ENCODE measurements at regions not wholly inside any gene's neighbourhood (a gene's known extent, or its start where the extent isn't known, plus 50 kb on each side); places are given as distances from the start of the nearest gene placed in this dataset.

GRCh38 chr2:58414506-58414905 is 173.4 kb upstream of the FANCL start:
- Histone ChIP-seq H4K20me1 (ENCODE audit: insufficient read depth) (no peaks in the 10 kb centered on the region), H3F3A (ENCODE audit: insufficient read depth) (no peaks in the 10 kb centered on the region), H3K4me3 (no peak overlapping the region), H3K9me3 (ENCODE audit: low read depth) (no peaks in the 10 kb centered on the region), H3K79me2 (ENCODE audit: insufficient read depth) (no peaks in the 10 kb centered on the region), H3K9me2 (ENCODE audit: insufficient read depth) (no peaks in the 10 kb centered on the region), H3K4me1 (ENCODE audit: insufficient read depth) (no peaks in the 10 kb centered on the region), H3K27ac (no peak overlapping the region), H3K27me3 (replicated peaks; ENCODE audit: insufficient read depth) (no peaks in the 10 kb centered on the region), H2AFZ (no peak overlapping the region), H3K9ac (no peak overlapping the region), H3K36me3 (ENCODE audit: low read depth) (no peaks in the 10 kb centered on the region), H3K4me2 (ENCODE audit: unreplicated experiment) (no peak overlapping the region)
- 29 to 31% methylated on average over 2 of the region's 2 CpGs for WGBS, 2 experiments (ENCODE audit: low coverage in 1 of 2, low lambda C conversion rate in 2 of 2, missing lambda C conversion rate in 2 of 2)
- in situ Hi-C loops (cut with MboI), result no loop called here
- DNase-seq, result no peak
- TF ChIP-seq EZH2phosphoT487 (IDR thresholded peaks at IDR 0.05; ENCODE audit: insufficient read depth, low read depth) (no peak), EZH2 (IDR thresholded peaks at IDR 0.05; ENCODE audit: insufficient read depth, poor library complexity, severe bottlenecking) (no peak)

GRCh38 chr2:58410549-58410948 is 169.4 kb upstream of the FANCL start:
- Histone ChIP-seq H3K36me3 (ENCODE audit: low read depth) (no peaks in the 10 kb centered on the region), H3F3A (ENCODE audit: insufficient read depth) (no peaks in the 10 kb centered on the region), H3K4me1 (ENCODE audit: insufficient read depth) (no peaks in the 10 kb centered on the region), H4K20me1 (ENCODE audit: insufficient read depth) (no peaks in the 10 kb centered on the region), H3K9me3 (ENCODE audit: low read depth) (no peaks in the 10 kb centered on the region), H3K4me2 (ENCODE audit: unreplicated experiment) (no peak overlapping the region), H2AFZ (no peak overlapping the region), H3K9me2 (ENCODE audit: insufficient read depth) (no peaks in the 10 kb centered on the region), H3K27me3 (replicated peaks; ENCODE audit: insufficient read depth) (no peaks in the 10 kb centered on the region), H3K27ac (no peak overlapping the region), H3K9ac (no peak overlapping the region), H3K4me3 (no peak overlapping the region), H3K79me2 (ENCODE audit: insufficient read depth) (no peaks in the 10 kb centered on the region)
- 31 to 36% methylated on average over 2 of the region's 2 CpGs for WGBS, 2 experiments (ENCODE audit: low coverage in 1 of 2, low lambda C conversion rate in 2 of 2, missing lambda C conversion rate in 2 of 2)
- TF ChIP-seq EZH2phosphoT487 (IDR thresholded peaks at IDR 0.05; ENCODE audit: insufficient read depth, low read depth) (no peak), EZH2 (IDR thresholded peaks at IDR 0.05; ENCODE audit: insufficient read depth, poor library complexity, severe bottlenecking) (no peak)
- in situ Hi-C loops (cut with MboI), result no loop called here
- DNase-seq, result no peak

GRCh38 chr2:58407487-58407886 is 166.4 kb upstream of the FANCL start:
- Histone ChIP-seq H3K9me2 (ENCODE audit: insufficient read depth) (no peaks in the 10 kb centered on the region), H3K9ac (no peak overlapping the region), H3K9me3 (ENCODE audit: low read depth) (no peaks in the 10 kb centered on the region), H3K4me2 (ENCODE audit: unreplicated experiment) (no peak overlapping the region), H3K79me2 (ENCODE audit: insufficient read depth) (no peaks in the 10 kb centered on the region), H3K4me3 (no peak overlapping the region), H3F3A (ENCODE audit: insufficient read depth) (no peaks in the 10 kb centered on the region), H4K20me1 (ENCODE audit: insufficient read depth) (no peaks in the 10 kb centered on the region), H3K4me1 (ENCODE audit: insufficient read depth) (no peaks in the 10 kb centered on the region), H2AFZ (no peak overlapping the region), H3K27ac (no peak overlapping the region), H3K27me3 (replicated peaks; ENCODE audit: insufficient read depth) (no peaks in the 10 kb centered on the region), H3K36me3 (ENCODE audit: low read depth) (no peaks in the 10 kb centered on the region)
- no peak for TF ChIP-seq EZH2phosphoT487 (IDR thresholded peaks at IDR 0.05; ENCODE audit: insufficient read depth, low read depth)
- TF ChIP-seq EZH2 (IDR thresholded peaks at IDR 0.05; ENCODE audit: insufficient read depth, poor library complexity, severe bottlenecking), result no peak
- no peak for DNase-seq
- in situ Hi-C loops (cut with MboI), result no loop called here
- WGBS, 2 experiments (ENCODE audit: low coverage in 1 of 2, low lambda C conversion rate in 2 of 2, missing lambda C conversion rate in 2 of 2), result 53 to 57% methylated on average over 4 of the region's 4 CpGs

- no peak overlapping the region for H3K27ac ChIP-seq
- H3K27me3 ChIP-seq (replicated peaks; ENCODE audit: insufficient read depth), result no peaks in the 10 kb centered on the region
- H3K36me3 ChIP-seq (ENCODE audit: low read depth), result no peaks in the 10 kb centered on the region
- H2AFZ ChIP-seq, result no peak overlapping the region
- no peaks in the 10 kb centered on the region for H3K9me3 ChIP-seq (ENCODE audit: low read depth)
- no peak for DNase-seq
- no peaks in the 10 kb centered on the region for H3K79me2 ChIP-seq (ENCODE audit: insufficient read depth)
- no peaks in the 10 kb centered on the region for H3K4me1 ChIP-seq (ENCODE audit: insufficient read depth)
- no peak overlapping the region for H3K4me2 ChIP-seq (ENCODE audit: unreplicated experiment)
- no peak overlapping the region for H3K4me3 ChIP-seq
- H3K9ac ChIP-seq, result no peak overlapping the region
- no peaks in the 10 kb centered on the region for H4K20me1 ChIP-seq (ENCODE audit: insufficient read depth)
- TF ChIP-seq EZH2phosphoT487 (IDR thresholded peaks at IDR 0.05; ENCODE audit: insufficient read depth, low read depth), result no peak
- no peak for TF ChIP-seq EZH2 (IDR thresholded peaks at IDR 0.05; ENCODE audit: insufficient read depth, poor library complexity, severe bottlenecking)
- H3K9me2 ChIP-seq (ENCODE audit: insufficient read depth), result no peaks in the 10 kb centered on the region
- in situ Hi-C loops (cut with MboI), result no loop called here
- no peaks in the 10 kb centered on the region for H3F3A ChIP-seq (ENCODE audit: insufficient read depth)
- WGBS, 2 experiments (ENCODE audit: low coverage in 1 of 2, low lambda C conversion rate in 2 of 2, missing lambda C conversion rate in 2 of 2), result 19 to 22% methylated on average over 1 of the region's 1 CpG
Observed at GRCh38 chr2:58405341-58405740, 164.2 kb upstream of the FANCL start.

- WGBS, 2 experiments (ENCODE audit: low coverage in 1 of 2, low lambda C conversion rate in 2 of 2, missing lambda C conversion rate in 2 of 2), result 5 to 7% methylated on average over 2 of the region's 2 CpGs
- no peak overlapping the region for H3K9ac ChIP-seq
- H3K4me2 ChIP-seq (ENCODE audit: unreplicated experiment), result no peak overlapping the region
- H3K9me3 ChIP-seq (ENCODE audit: low read depth), result no peaks in the 10 kb centered on the region
- no peaks in the 10 kb centered on the region for H3K79me2 ChIP-seq (ENCODE audit: insufficient read depth)
- no peaks in the 10 kb centered on the region for H4K20me1 ChIP-seq (ENCODE audit: insufficient read depth)
- H3K9me2 ChIP-seq (ENCODE audit: insufficient read depth), result no peaks in the 10 kb centered on the region
- in situ Hi-C loops (cut with MboI), result no loop called here
- no peak for TF ChIP-seq EZH2phosphoT487 (IDR thresholded peaks at IDR 0.05; ENCODE audit: insufficient read depth, low read depth)
- no peak for TF ChIP-seq EZH2 (IDR thresholded peaks at IDR 0.05; ENCODE audit: insufficient read depth, poor library complexity, severe bottlenecking)
- DNase-seq, result no peak
- no peaks in the 10 kb centered on the region for H3K4me1 ChIP-seq (ENCODE audit: insufficient read depth)
- H3K27me3 ChIP-seq (replicated peaks; ENCODE audit: insufficient read depth), result no peaks in the 10 kb centered on the region; the same call in 1 of the 2 replicates
- H3K4me3 ChIP-seq, result no peak overlapping the region
- H2AFZ ChIP-seq, result no peak overlapping the region
- H3K27ac ChIP-seq, result no peak overlapping the region
- no peaks in the 10 kb centered on the region for H3F3A ChIP-seq (ENCODE audit: insufficient read depth)
- H3K36me3 ChIP-seq (ENCODE audit: low read depth), result no peaks in the 10 kb centered on the region
Observed at GRCh38 chr2:58401936-58402335, 160.8 kb upstream of the FANCL start.

Measured in GM23248 (cell line).